ENCODE measurements at regions not wholly inside any gene's neighbourhood (a gene's known extent, or its start where the extent isn't known, plus 50 kb on each side); places are given as distances from the start of the nearest gene placed in this dataset.

DNA sequence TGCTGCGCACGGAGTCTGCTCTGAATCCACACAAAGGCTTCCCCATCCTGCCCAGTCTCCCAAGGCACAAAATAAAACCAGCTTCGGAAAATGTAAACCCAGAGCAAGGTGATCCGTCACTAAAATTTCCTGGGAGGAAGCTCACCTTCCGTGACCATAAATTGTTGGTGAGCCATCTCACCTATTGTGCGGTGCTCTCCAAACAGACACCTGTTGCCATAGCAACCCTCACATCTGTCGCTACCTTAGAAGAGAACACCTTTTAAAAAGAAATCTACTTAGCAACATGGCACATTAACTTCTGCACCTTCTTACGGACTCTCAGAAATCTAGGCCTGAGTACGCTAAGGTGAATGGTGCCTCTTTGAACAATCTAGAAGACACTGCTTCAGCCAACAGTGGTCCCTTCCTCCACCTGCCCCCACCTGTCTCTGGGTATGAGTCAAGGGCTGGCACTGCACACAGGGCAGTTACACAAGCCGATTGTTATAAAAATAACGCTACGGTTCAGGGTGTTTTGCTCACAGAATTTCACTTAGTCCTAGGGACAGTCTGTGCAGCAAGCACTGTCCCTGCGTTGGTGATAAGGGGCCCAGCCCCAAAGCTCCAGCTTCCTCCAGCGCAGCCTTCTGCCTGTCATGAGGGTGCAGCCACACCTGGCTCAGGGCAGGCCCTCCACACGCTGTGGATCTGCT is 114.9 kb upstream of the ID2 start:
- ATAC-seq = no peak
- ChIA-PET CTCF (no interaction called here), POLR2A (no interaction called here)
- DNase-seq (ENCODE audit: low read depth in 1 of 2, low spot score in 1 of 2) = no peak
- WGBS (ENCODE audit: missing lambda C conversion rate) = 89% methylated on average over 15 of the region's 15 CpGs
- no peak overlapping the region for H3K4me2 ChIP-seq
- TF ChIP-seq RAD21 (conservative IDR thresholded peaks at IDR 0.05 in 1 of 2, IDR thresholded peaks at IDR 0.05 in 1 of 2) (no peak), HOXB13 (CRISPR knock-in tag; IDR thresholded peaks at IDR 0.05; ENCODE audit: low read depth) (no peak), CHD4 (IDR thresholded peaks at IDR 0.05; ENCODE audit: borderline replicate concordance) (no peak), GATA3 (IDR thresholded peaks at IDR 0.05; ENCODE audit: borderline replicate concordance) (no peak)
- TF ChIP-seq, protein P1, sequence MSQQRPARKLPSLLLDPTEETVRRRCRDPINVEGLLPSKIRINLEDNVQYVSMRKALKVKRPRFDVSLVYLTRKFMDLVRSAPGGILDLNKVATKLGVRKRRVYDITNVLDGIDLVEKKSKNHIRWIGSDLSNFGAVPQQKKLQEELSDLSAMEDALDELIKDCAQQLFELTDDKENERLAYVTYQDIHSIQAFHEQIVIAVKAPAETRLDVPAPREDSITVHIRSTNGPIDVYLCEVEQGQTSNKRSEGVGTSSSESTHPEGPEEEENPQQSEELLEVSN (IDR thresholded peaks at IDR 0.05; ENCODE audit: borderline replicate concordance, low read depth) = no peak
- no peak overlapping the region for H3K4me3 ChIP-seq
- H3K9me3 ChIP-seq = 0 out of 3 replicates have a peak, but pooled peaks cover 3% of the 10 kb centered on the region
- FAIRE-seq = no peak
- peaks cover 3% of the 10 kb centered on the region for H3K4me1 ChIP-seq
- H3K27ac ChIP-seq = no peak overlapping the region

DNA sequence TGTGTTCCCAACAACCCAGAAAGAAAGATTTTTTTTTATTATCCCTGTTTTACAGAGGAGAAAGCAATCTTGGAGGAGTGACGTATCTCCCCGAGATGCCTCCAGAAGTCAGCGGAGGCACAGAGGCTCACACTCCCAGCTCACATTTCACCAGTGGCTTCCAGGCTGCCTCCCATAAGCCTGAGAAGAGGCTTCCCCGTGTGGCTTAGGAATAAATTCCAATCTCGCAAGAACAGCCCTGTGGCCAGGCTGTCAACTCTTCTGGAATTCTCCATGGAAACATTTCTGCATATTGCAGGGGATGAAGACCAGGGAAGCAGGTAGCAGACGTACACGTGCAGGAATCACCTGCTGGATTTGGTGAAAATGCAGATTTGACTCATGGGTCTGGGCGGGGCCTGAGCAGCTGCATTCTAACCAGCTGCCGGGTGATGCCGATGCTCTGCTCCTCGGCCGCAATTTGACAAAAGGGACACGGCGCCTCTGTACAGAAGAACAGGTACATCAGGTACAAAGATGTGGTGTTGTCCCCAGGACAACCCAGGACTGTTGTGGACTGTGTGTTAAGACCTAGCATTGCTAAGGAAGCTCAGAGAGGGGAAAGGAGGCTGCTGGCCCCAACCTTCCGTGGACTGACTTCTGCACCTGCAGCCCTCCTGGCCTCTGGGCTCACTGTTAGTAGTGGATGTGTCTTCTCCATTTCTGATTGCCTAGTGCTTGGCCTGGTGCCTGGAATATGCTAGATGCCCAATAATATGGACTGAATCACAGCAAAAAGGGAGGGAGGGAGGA is 114.2 kb upstream of the ID2 start:
- ChIA-PET POLR2A (no interaction called here), CTCF (no interaction called here)
- DNase-seq (ENCODE audit: low read depth in 1 of 2, low spot score in 1 of 2) (no peak), FAIRE-seq (no peak), ATAC-seq (no peak)
- TF ChIP-seq MAFK (IDR thresholded peaks at IDR 0.05; ENCODE audit: partially characterized antibody) (no peak), RCOR1 (IDR thresholded peaks at IDR 0.05; ENCODE audit: low read depth, low read length) (no peak), HEYL (CRISPR knock-in tag; IDR thresholded peaks at IDR 0.05) (no peak), KDM1A (IDR thresholded peaks at IDR 0.05; ENCODE audit: low read depth) (no peak), ZNF302 (CRISPR knock-in tag; IDR thresholded peaks at IDR 0.05) (no peak), ZC3H11A (IDR thresholded peaks at IDR 0.05) (no peak), NR3C1 (IDR thresholded peaks at IDR 0.05) (no peak), NFE2L2 (conservative IDR thresholded peaks at IDR 0.05; ENCODE audit: low read length) (no peak), TP53 (CRISPR knock-in tag; IDR thresholded peaks at IDR 0.05) (no peak), BHLHE40 (IDR thresholded peaks at IDR 0.05; ENCODE audit: low read depth, low read length) (no peak)
- TF ChIP-seq, protein P1 (IDR thresholded peaks at IDR 0.05; ENCODE audit: borderline replicate concordance, low read depth) = no peak
- TF ChIP-seq, protein P2, sequence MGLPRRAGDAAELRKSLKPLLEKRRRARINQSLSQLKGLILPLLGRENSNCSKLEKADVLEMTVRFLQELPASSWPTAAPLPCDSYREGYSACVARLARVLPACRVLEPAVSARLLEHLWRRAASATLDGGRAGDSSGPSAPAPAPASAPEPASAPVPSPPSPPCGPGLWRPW (IDR thresholded peaks at IDR 0.05) = no peak
- H3K4me1 ChIP-seq = peaks cover 11% of the 10 kb centered on the region
- no peaks in the 10 kb centered on the region for H3K9me3 ChIP-seq
- 85% methylated on average over 15 of the region's 15 CpGs for WGBS (ENCODE audit: missing lambda C conversion rate)
- no peak overlapping the region for H3K27ac ChIP-seq
- no peak overlapping the region for H3K4me3 ChIP-seq
- no peak overlapping the region for H3K4me2 ChIP-seq

DNA sequence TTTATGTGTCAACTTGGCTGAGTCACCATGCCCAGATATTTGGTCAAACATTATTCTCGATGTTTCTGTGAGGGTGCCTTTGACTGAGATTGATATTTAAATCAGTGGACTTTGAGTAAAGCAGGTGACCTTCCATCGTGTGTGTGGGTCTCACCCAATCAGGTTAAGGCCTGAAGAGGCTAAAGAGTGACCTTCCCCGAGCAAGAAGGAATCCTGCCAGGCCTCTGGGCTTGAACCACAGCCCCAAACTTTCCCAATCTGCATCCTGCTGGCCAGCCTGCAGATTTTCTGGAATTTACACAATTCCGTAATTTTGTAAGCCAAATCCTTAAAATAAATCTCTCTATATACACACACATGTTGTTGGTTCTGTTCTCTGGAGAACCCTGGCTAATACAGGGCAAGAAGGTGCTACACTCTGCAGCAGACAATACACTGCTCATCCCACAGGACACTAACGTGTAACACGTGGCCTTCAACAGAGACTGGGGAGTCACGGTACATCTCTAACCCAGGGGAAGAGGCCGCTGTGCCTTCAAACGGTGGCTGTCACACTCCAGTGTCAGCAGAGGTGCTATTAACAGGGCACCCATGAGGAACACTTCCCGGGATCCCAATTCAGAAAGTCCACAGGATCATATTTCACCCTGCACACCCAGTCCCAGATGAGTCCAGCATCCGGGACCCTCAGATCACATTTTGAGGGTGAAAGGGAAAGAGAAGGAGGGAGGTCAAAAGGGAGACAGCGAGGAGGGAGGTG is 113.1 kb upstream of the ID2 start:
- no peak overlapping the region for H3K4me3 ChIP-seq
- TF ChIP-seq, protein P2 (IDR thresholded peaks at IDR 0.05) = no peak
- TF ChIP-seq ZSCAN20 (CRISPR knock-in tag; IDR thresholded peaks at IDR 0.05) = no peak
- no peak for TF ChIP-seq ZFP36 (IDR thresholded peaks at IDR 0.05; ENCODE audit: borderline replicate concordance, partially characterized antibody)
- no peak for TF ChIP-seq RAD21 (conservative IDR thresholded peaks at IDR 0.05 in 1 of 2, IDR thresholded peaks at IDR 0.05 in 1 of 2)
- TF ChIP-seq JUN (IDR thresholded peaks at IDR 0.05) = no peak
- TF ChIP-seq SREBF2 (IDR thresholded peaks at IDR 0.05) = no peak
- no peak for TF ChIP-seq MYC (IDR thresholded peaks at IDR 0.05; ENCODE audit: borderline replicate concordance, low read length)
- no peak for TF ChIP-seq CEBPB (IDR thresholded peaks at IDR 0.05)
- no peak for TF ChIP-seq EP300 (IDR thresholded peaks at IDR 0.05)
- TF ChIP-seq, protein P3, sequence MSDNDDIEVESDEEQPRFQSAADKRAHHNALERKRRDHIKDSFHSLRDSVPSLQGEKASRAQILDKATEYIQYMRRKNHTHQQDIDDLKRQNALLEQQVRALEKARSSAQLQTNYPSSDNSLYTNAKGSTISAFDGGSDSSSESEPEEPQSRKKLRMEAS (IDR thresholded peaks at IDR 0.05) = no peak
- TF ChIP-seq CHD2 (IDR thresholded peaks at IDR 0.05; ENCODE audit: low read length, partially characterized antibody) = no peak
- no peak for TF ChIP-seq GATA3 (IDR thresholded peaks at IDR 0.05; ENCODE audit: borderline replicate concordance)
- no peak for TF ChIP-seq ZC3H11A (IDR thresholded peaks at IDR 0.05)
- TF ChIP-seq FOXS1 (CRISPR knock-in tag; IDR thresholded peaks at IDR 0.05) = no peak
- TF ChIP-seq, protein P4, sequence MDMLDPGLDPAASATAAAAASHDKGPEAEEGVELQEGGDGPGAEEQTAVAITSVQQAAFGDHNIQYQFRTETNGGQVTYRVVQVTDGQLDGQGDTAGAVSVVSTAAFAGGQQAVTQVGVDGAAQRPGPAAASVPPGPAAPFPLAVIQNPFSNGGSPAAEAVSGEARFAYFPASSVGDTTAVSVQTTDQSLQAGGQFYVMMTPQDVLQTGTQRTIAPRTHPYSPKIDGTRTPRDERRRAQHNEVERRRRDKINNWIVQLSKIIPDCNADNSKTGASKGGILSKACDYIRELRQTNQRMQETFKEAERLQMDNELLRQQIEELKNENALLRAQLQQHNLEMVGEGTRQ (IDR thresholded peaks at IDR 0.05) = no peak
- TF ChIP-seq RFX5 (IDR thresholded peaks at IDR 0.05) = no peak
- FAIRE-seq (no peak), ATAC-seq (no peak), DNase-seq (ENCODE audit: low read depth in 1 of 2, low spot score in 1 of 2) (no peak)
- CTCF ChIA-PET = no interaction called here
- WGBS (ENCODE audit: missing lambda C conversion rate) = 76% methylated on average over 12 of the region's 12 CpGs
- POLR2A ChIA-PET = no interaction called here
- H3K27ac ChIP-seq = no peak overlapping the region
- H3K4me1 ChIP-seq = peaks cover 11% of the 10 kb centered on the region
- H3K4me2 ChIP-seq = no peak overlapping the region
- H3K9me3 ChIP-seq = no peaks in the 10 kb centered on the region
